Naive thymus-derived CD4-positive, alpha-beta T cell (primary cell): ENCODE measurements at regions not wholly inside any gene's neighbourhood (a gene's known extent, or its start where the extent isn't known, plus 50 kb on each side); places are given as distances from the start of the nearest gene placed in this dataset.
"Not testable (repeated sequence)": the region's sequence is repeated elsewhere in the genome, so short reads cannot be mapped to it uniquely, and the experiment has no call there.

Source experiments
- ATAC-seq: fragments of 150-1000 bp; cut with Tn5 transposase; 2 replicates; pipeline ENCODE4 v1.10.0; 2021; ENCODE audit warnings: mild to moderate bottlenecking, moderate library complexity
- CTCF ChIA-PET: fragments of 350-600 bp; sonication (Branson Sonifier 250); formaldehyde crosslinking; loops from one replicate; lab custom pipeline; 2021; ENCODE audit warnings: antibody characterized with exemption; lab: Charles Lee
- POLR2A ChIA-PET: fragments of 350-600 bp; sonication (Branson Sonifier 250); formaldehyde crosslinking; loops from one replicate; lab custom pipeline; 2021; ENCODE audit warnings: antibody characterized with exemption, inconsistent platforms; lab: Charles Lee
- DNase-seq, 9 donors: peaks; one replicate each; pipeline versions ENCODE4 v3.0.0 to v3.0.0-alpha.2; 2020 to 2022; ENCODE audit warnings: mixed read lengths in 1 of 9
- H3K27ac ChIP-seq: one replicate; pipeline ENCODE4 v1.7.0; 2013; ENCODE audit warnings: mild to moderate bottlenecking, low read depth, low read length, moderate library complexity
- H3K27me3 ChIP-seq, 2 donors: one replicate each; pipeline ENCODE4 v1.7.0; 2013; ENCODE audit warnings: low read length in 2 of 2, mild to moderate bottlenecking in 2 of 2, moderate library complexity in 2 of 2; ENCODE audit not compliant: control insufficient read depth in 2 of 2, insufficient read depth in 2 of 2
- H3K36me3 ChIP-seq, 3 experiments: 1 replicate in 2 of 3; 2 replicates in 1 of 3; pipeline ENCODE4 v1.7.0; 2013; ENCODE audit warnings: low read length in 3 of 3, mild to moderate bottlenecking in 3 of 3, moderate library complexity in 1 of 3; ENCODE audit not compliant: insufficient read depth in 3 of 3, control insufficient read depth in 2 of 3
- H3K4me1 ChIP-seq, 2 donors: one replicate each; pipeline ENCODE4 v1.7.0; 2013; ENCODE audit warnings: low read length in 2 of 2, mild to moderate bottlenecking in 2 of 2, moderate library complexity in 1 of 2; ENCODE audit not compliant: control insufficient read depth in 2 of 2, insufficient read depth in 2 of 2
- H3K4me3 ChIP-seq: 2 replicates; pipeline ENCODE4 v1.7.0; 2013; ENCODE audit warnings: mild to moderate bottlenecking, low read length
- H3K9me3 ChIP-seq, 3 experiments: 1 replicate in 2 of 3; 2 replicates in 1 of 3; pipeline ENCODE4 v1.7.0; 2013; ENCODE audit warnings: low read length in 3 of 3; ENCODE audit not compliant: control insufficient read depth in 2 of 3
- H3K27ac Mint-ChIP-seq, 9 donors: one replicate each; pipeline ENCODE4 v1.8.0; 2020 to 2022; ENCODE audit warnings: mixed read lengths in 9 of 9, mild to moderate bottlenecking in 8 of 9, moderate library complexity in 5 of 9, inconsistent platforms in 2 of 9
- H3K27me3 Mint-ChIP-seq, 5 donors: one replicate each; pipeline ENCODE4 v1.8.0; 2021 to 2022; ENCODE audit warnings: mixed read lengths in 5 of 5, mild to moderate bottlenecking in 1 of 5
- H3K36me3 Mint-ChIP-seq, 5 donors: one replicate each; pipeline ENCODE4 v1.8.0; 2020 to 2022; ENCODE audit warnings: mixed read lengths in 5 of 5, mild to moderate bottlenecking in 3 of 5, inconsistent platforms in 1 of 5
- H3K4me1 Mint-ChIP-seq, 7 donors: one replicate each; pipeline ENCODE4 v1.8.0; 2020 to 2022; ENCODE audit warnings: mixed read lengths in 7 of 7, mild to moderate bottlenecking in 3 of 7, inconsistent platforms in 1 of 7
- H3K4me3 Mint-ChIP-seq, 10 donors: one replicate each; pipeline ENCODE4 v1.8.0; 2020 to 2022; ENCODE audit warnings: mild to moderate bottlenecking in 10 of 10, mixed read lengths in 10 of 10, moderate library complexity in 6 of 10, inconsistent platforms in 2 of 10
- H3K9me3 Mint-ChIP-seq, 11 donors: one replicate each; pipeline ENCODE4 v1.8.0; 2020 to 2022; ENCODE audit warnings: mixed read lengths in 11 of 11, mild to moderate bottlenecking in 4 of 11, inconsistent platforms in 1 of 11, moderate library complexity in 1 of 11
- intact Hi-C, 2 donors: fragments of 100-400 bp; cut with micrococcal nuclease; formaldehyde crosslinking; loops; one replicate each; pipeline ENCODE4 v1.15.1; 2023

GRCh38 chr15:99494536-99495233, 71.1 kb upstream of the MEF2A start:
- H3K9me3 Mint-ChIP-seq, H3K36me3 Mint-ChIP-seq, H3K27me3 ChIP-seq, H3K27me3 Mint-ChIP-seq, ATAC-seq, DNase-seq, H3K9me3 ChIP-seq, H3K27ac ChIP-seq, H3K36me3 ChIP-seq, H3K4me3 Mint-ChIP-seq, H3K27ac Mint-ChIP-seq, intact Hi-C loops, H3K4me3 ChIP-seq: not testable (repeated sequence)
- H3K4me1 Mint-ChIP-seq = peaks cover 13 to 34% (median 18%) of the 10 kb centered on the region in 7 donors
- POLR2A ChIA-PET = interaction anchor here (0.6 to 1.7 kb wide), 4 partner anchors 9 to 71 kb away, joined by 3 to 8 read pairs (median 5); no protein-coding TSS in a partner anchor
- peaks cover 0 to 14% of the 10 kb centered on the region in 2 donors for H3K4me1 ChIP-seq
- CTCF ChIA-PET = interaction anchor here (1.1 kb wide), 1 partner anchor 11 kb away, joined by 5 read pairs; no protein-coding TSS in a partner anchor

- Histone ChIP-seq H3K4me1 (peaks cover 0 to 21% of the 10 kb centered on the region in 2 donors), H3K27me3 (peaks cover 0 to 7% of the 10 kb centered on the region in 2 donors), H3K4me3 (no peak overlapping the region), H3K27ac (peak overlapping the region; percentile 51), H3K9me3 (no peaks in the 10 kb centered on the region), H3K36me3 (no peaks in the 10 kb centered on the region)
- ChIA-PET POLR2A (interaction anchor here (1.2 to 1.7 kb wide), 2 partner anchors 10 to 15 kb away, joined by 4 to 8 read pairs; no protein-coding TSS in a partner anchor), CTCF (interaction anchor here (0.7 to 1.1 kb wide), 2 partner anchors 12 to 56 kb away, joined by 3 to 5 read pairs; no protein-coding TSS in a partner anchor)
- peak overlapping the region; percentile 64 to 93 (median 88) for H3K27ac Mint-ChIP-seq
- H3K36me3 Mint-ChIP-seq = peaks cover 0 to 4% (median 0%) of the 10 kb centered on the region in 5 donors
- H3K4me1 Mint-ChIP-seq = peaks cover 17 to 39% (median 23%) of the 10 kb centered on the region in 7 donors
- peak; percentile 36 for ATAC-seq
- H3K9me3 Mint-ChIP-seq = peaks cover 0 to 6% (median 0%) of the 10 kb centered on the region in 11 donors
- H3K27me3 Mint-ChIP-seq = peaks cover 0 to 4% (median 0%) of the 10 kb centered on the region in 5 donors
- intact Hi-C loops = no loop called here
- peak overlapping the region; percentile 50 to 75 (median 56) for H3K4me3 Mint-ChIP-seq
- DNase-seq = peak in 4 of 9 donors; percentile 14 to 39 (median 22)
These were observed 70.1 kb upstream of the MEF2A start for GRCh38 chr15:99495430-99496301.

GRCh38 chr15:99496302-99496629, 69.5 kb upstream of the MEF2A start:
- Histone ChIP-seq H3K9me3 (no peaks in the 10 kb centered on the region), H3K27ac (peak overlapping the region; percentile 51), H3K27me3 (peaks cover 0 to 4% of the 10 kb centered on the region in 2 donors), H3K36me3 (no peaks in the 10 kb centered on the region), H3K4me3 (no peak overlapping the region), H3K4me1 (peaks cover 0 to 25% of the 10 kb centered on the region in 2 donors)
- intact Hi-C loops = no loop called here
- peaks cover 0 to 4% (median 0%) of the 10 kb centered on the region in 5 donors for H3K36me3 Mint-ChIP-seq
- DNase-seq = no peak
- H3K4me1 Mint-ChIP-seq = peaks cover 17 to 45% (median 28%) of the 10 kb centered on the region in 7 donors
- peak overlapping the region; percentile 50 to 75 (median 56) for H3K4me3 Mint-ChIP-seq
- POLR2A ChIA-PET = interaction anchor here (1.2 to 1.7 kb wide), 2 partner anchors 11 to 16 kb away, joined by 4 to 8 read pairs; no protein-coding TSS in a partner anchor
- H3K27me3 Mint-ChIP-seq = peaks cover 0 to 5% (median 0%) of the 10 kb centered on the region in 5 donors
- CTCF ChIA-PET = no interaction called here
- H3K27ac Mint-ChIP-seq = peak overlapping the region; percentile 64 to 93 (median 88)
- H3K9me3 Mint-ChIP-seq = peaks cover 0 to 6% (median 0%) of the 10 kb centered on the region in 11 donors
- peak; percentile 5 for ATAC-seq

- no peaks in the 10 kb centered on the region for H3K27me3 ChIP-seq
- peaks cover 0 to 10% of the 10 kb centered on the region in 2 donors for H3K4me1 ChIP-seq
- no peaks in the 10 kb centered on the region for H3K36me3 ChIP-seq
- peaks cover 0 to 3% (median 0%) of the 10 kb centered on the region in 5 donors for H3K36me3 Mint-ChIP-seq
- ATAC-seq (peak; percentile 68), DNase-seq (peak in 1 of 9 donors; percentile 59)
- intact Hi-C loops = loop anchor here in 1 of 2 donors (10.0 kb wide), 1 partner anchor 217 kb away; no protein-coding TSS in a partner anchor
- CTCF ChIA-PET = no interaction called here
- H3K4me3 ChIP-seq = no peak overlapping the region
- peaks cover 6 to 40% (median 25%) of the 10 kb centered on the region in 7 donors for H3K4me1 Mint-ChIP-seq
- H3K27ac Mint-ChIP-seq = peak overlapping the region in 2 of 9 donors; percentile 7 to 67
- H3K27me3 Mint-ChIP-seq = peaks cover 0 to 10% (median 0%) of the 10 kb centered on the region in 5 donors
- POLR2A ChIA-PET = no interaction called here
- no peaks in the 10 kb centered on the region for H3K9me3 ChIP-seq
- H3K4me3 Mint-ChIP-seq = no peak overlapping the region
- no peak overlapping the region for H3K27ac ChIP-seq
- peaks cover 0 to 6% (median 0%) of the 10 kb centered on the region in 11 donors for H3K9me3 Mint-ChIP-seq
These were observed 63.6 kb upstream of the MEF2A start for GRCh38 chr15:99502182-99502581.

- Mint-ChIP-seq H3K27me3 (peaks cover 0 to 10% (median 0%) of the 10 kb centered on the region in 5 donors), H3K4me3 (no peak overlapping the region), H3K27ac (peak overlapping the region in 2 of 9 donors; percentile 7 to 67), H3K4me1 (peaks cover 6 to 40% (median 21%) of the 10 kb centered on the region in 7 donors), H3K36me3 (peaks cover 0 to 3% (median 0%) of the 10 kb centered on the region in 5 donors), H3K9me3 (peaks cover 0 to 4% (median 0%) of the 10 kb centered on the region in 11 donors)
- H3K9me3 ChIP-seq = no peaks in the 10 kb centered on the region
- CTCF ChIA-PET = no interaction called here
- POLR2A ChIA-PET = no interaction called here
- peaks cover 0 to 10% of the 10 kb centered on the region in 2 donors for H3K4me1 ChIP-seq
- intact Hi-C loops = loop anchor here in 1 of 2 donors (10.0 kb wide), 1 partner anchor 218 kb away; no protein-coding TSS in a partner anchor
- H3K27me3 ChIP-seq = no peaks in the 10 kb centered on the region
- DNase-seq (no peak), ATAC-seq (no peak)
- H3K27ac ChIP-seq = no peak overlapping the region
- H3K4me3 ChIP-seq = no peak overlapping the region
- H3K36me3 ChIP-seq = no peaks in the 10 kb centered on the region
These were observed 63.1 kb upstream of the MEF2A start for GRCh38 chr15:99502661-99503060.

GRCh38 chr15:99503411-99503810, 62.4 kb upstream of the MEF2A start:
- Mint-ChIP-seq H3K9me3 (peaks cover 0 to 1% (median 0%) of the 10 kb centered on the region in 11 donors), H3K27ac (peak overlapping the region in 1 of 9 donors; percentile 6), H3K4me3 (peak overlapping the region in 1 of 10 donors; percentile 47), H3K27me3 (peaks cover 0 to 10% (median 0%) of the 10 kb centered on the region in 5 donors), H3K36me3 (peaks cover 0 to 3% (median 0%) of the 10 kb centered on the region in 5 donors), H3K4me1 (peaks cover 6 to 44% (median 21%) of the 10 kb centered on the region in 7 donors)
- Histone ChIP-seq H3K4me1 (peaks cover 0 to 10% of the 10 kb centered on the region in 2 donors), H3K27ac (no peak overlapping the region), H3K4me3 (no peak overlapping the region), H3K27me3 (no peaks in the 10 kb centered on the region), H3K9me3 (no peaks in the 10 kb centered on the region), H3K36me3 (no peaks in the 10 kb centered on the region)
- POLR2A ChIA-PET = interaction anchor here (0.6 to 1.0 kb wide), 2 partner anchors 63 to 114 kb away, joined by 3 read pairs; partner anchors contain the start of gene MEF2A
- intact Hi-C loops = loop anchor here in 1 of 2 donors (10.0 kb wide), 1 partner anchor 219 kb away; no protein-coding TSS in a partner anchor
- ATAC-seq (no peak), DNase-seq (no peak)
- CTCF ChIA-PET = no interaction called here
